ENCODE measurements at regions not wholly inside any gene's neighbourhood (a gene's known extent, or its start where the extent isn't known, plus 50 kb on each side); places are given as distances from the start of the nearest gene placed in this dataset.
"Not testable (repeated sequence)": the region's sequence is repeated elsewhere in the genome, so short reads cannot be mapped to it uniquely, and the experiment has no call there.

GRCh38 chr2:7653617-7654016 is 736.4 kb downstream of the RNF144A start:
- no peak overlapping the region for H3K4me3 ChIP-seq (replicated peaks; ENCODE audit: low read depth, low read length)
- TF ChIP-seq CTCF (IDR thresholded peaks at IDR 0.05; ENCODE audit: low read length, missing control alignments), result no peak
- DNase-seq (ENCODE audit: low read depth), result no peak

- no peak for TF ChIP-seq CTCF (IDR thresholded peaks at IDR 0.05; ENCODE audit: low read length, missing control alignments)
- no peak overlapping the region for H3K4me3 ChIP-seq (replicated peaks; ENCODE audit: low read depth, low read length)
- DNase-seq (ENCODE audit: low read depth), result no peak
Observed at GRCh38 chr2:7655629-7656028, 738.4 kb downstream of the RNF144A start.

GRCh38 chr2:7657526-7657925 is 740.3 kb downstream of the RNF144A start:
- H3K4me3 ChIP-seq (replicated peaks; ENCODE audit: low read depth, low read length); DNase-seq (ENCODE audit: low read depth): not testable (repeated sequence)

- H3K4me3 ChIP-seq (replicated peaks; ENCODE audit: low read depth, low read length), result no peak overlapping the region
- DNase-seq (ENCODE audit: low read depth), result no peak
- TF ChIP-seq CTCF (IDR thresholded peaks at IDR 0.05; ENCODE audit: low read length, missing control alignments), result no peak
Observed at GRCh38 chr2:7658486-7658885, 741.3 kb downstream of the RNF144A start.

GRCh38 chr2:7660816-7661215 is 743.6 kb downstream of the RNF144A start:
- DNase-seq (ENCODE audit: low read depth), result no peak
- TF ChIP-seq CTCF (IDR thresholded peaks at IDR 0.05; ENCODE audit: low read length, missing control alignments), result no peak
- H3K4me3 ChIP-seq (replicated peaks; ENCODE audit: low read depth, low read length), result no peak overlapping the region

GRCh38 chr2:7661502-7661901 is 744.3 kb downstream of the RNF144A start:
- no peak for DNase-seq (ENCODE audit: low read depth)
- no peak overlapping the region for H3K4me3 ChIP-seq (replicated peaks; ENCODE audit: low read depth, low read length)
- TF ChIP-seq CTCF (IDR thresholded peaks at IDR 0.05; ENCODE audit: low read length, missing control alignments), result no peak

- DNase-seq (ENCODE audit: low read depth), result no peak
- TF ChIP-seq CTCF (IDR thresholded peaks at IDR 0.05; ENCODE audit: low read length, missing control alignments), result no peak
- no peak overlapping the region for H3K4me3 ChIP-seq (replicated peaks; ENCODE audit: low read depth, low read length)
Observed at GRCh38 chr2:7665880-7666279, 748.7 kb downstream of the RNF144A start.

Measured in fibroblast of pulmonary artery (primary cell).